ENCODE measurements at regions not wholly inside any gene's neighbourhood (a gene's known extent, or its start where the extent isn't known, plus 50 kb on each side); places are given as distances from the start of the nearest gene placed in this dataset.

- no peak for DNase-seq
Measured at GRCh38 chr2:217048730-217049129, 188.9 kb upstream of the TNP1 start.

DNA sequence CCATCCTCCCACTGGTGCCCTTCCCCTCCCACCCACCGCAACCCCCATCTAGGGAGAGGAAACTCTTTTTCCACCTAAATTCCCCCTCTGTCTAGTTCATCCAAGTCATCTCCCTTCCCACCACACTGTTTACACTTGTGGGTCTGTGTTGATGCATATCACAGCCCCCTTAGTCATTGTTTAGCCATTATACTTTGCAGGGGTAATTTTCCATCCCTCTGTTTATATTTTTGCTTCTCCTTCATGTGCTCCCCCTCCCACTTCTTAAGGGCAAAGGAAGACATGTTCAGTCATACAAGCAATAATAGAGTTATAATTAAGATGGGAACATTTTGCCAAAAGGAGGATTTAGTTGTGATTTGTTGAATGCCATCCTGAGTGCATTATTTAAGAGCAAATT is 187.8 kb upstream of the TNP1 start:
- no peak for DNase-seq

DNA sequence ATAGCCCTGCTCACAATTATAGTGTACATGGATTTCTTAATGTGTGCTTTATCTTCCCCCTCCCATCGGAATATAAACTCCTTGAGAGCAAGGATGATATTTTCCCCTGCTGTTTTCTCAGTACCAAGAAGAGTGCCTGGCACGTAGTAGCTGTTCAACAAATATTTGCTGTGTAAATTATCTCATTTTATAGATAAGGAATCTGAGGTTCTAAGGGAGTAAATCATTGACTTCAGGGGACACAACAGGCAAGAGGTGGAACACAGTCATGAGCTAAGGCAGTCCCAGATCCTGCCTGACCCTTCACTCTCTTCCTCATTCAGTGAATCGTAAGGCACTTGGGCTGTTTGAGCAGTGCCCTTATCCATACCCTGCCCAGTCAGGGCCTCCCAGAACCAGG is 187.3 kb upstream of the TNP1 start:
- no peak for DNase-seq

DNA sequence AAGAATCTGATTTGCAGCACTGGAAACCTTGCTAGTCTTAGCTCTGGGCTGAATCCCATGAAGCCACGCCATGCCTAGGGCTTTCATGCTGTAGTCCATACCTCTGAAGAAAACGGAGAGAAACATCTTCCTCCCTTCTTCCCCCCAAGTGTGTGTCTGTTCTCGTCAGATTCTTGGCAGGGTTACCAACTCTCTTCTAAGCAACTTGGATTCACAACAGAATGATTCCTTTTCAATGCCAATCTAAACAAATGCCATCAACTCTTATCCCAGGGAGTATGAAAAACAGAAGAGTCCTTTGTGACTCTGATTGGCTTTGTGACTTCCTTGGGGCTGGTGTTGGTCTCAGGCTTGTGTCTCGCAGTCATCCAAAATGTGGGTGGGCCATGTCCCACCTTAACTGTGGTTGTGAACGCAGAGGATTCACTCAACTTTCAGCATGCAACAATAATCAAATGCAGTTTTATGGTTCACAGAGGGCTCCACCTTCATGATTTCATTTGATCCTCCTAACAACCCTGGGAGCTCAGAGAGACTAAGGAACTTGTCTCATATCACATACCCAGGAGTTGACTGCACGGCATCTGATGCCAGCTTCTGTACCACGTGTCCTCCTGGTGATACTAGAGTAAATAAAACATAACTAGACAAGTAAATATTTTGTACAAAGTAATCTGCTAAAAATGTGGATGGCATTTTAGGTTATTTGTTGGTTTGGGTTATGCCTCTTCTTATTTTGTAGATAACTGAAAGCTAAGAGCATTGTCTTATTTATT is 186.0 kb upstream of the TNP1 start:
- no peak for DNase-seq

GRCh38 chr2:217040099-217040498 is 180.2 kb upstream of the TNP1 start:
- no peak for DNase-seq

DNA sequence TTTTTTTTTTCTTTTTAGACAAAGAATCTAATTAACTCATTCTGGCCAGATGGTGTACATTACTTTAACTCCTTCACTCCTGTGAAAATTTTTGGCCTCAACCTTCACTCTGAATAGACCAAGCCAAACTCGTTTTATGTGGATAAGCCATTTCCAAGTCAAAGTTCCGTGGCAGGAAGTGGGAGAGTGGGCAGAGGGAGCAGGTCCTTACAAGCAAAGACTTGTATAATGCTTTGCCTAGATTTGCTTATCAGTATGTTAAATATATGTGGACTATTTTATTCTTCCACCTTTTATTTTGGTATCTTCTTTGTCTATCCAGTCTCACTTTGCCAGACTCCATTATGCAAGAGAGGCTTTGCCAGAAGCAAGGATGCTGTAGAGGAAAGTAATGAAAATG is 178.1 kb upstream of the TNP1 start:
- DNase-seq: no peak

GRCh38 chr2:217037353-217037752 is 177.5 kb upstream of the TNP1 start:
- DNase-seq: no peak

DNA sequence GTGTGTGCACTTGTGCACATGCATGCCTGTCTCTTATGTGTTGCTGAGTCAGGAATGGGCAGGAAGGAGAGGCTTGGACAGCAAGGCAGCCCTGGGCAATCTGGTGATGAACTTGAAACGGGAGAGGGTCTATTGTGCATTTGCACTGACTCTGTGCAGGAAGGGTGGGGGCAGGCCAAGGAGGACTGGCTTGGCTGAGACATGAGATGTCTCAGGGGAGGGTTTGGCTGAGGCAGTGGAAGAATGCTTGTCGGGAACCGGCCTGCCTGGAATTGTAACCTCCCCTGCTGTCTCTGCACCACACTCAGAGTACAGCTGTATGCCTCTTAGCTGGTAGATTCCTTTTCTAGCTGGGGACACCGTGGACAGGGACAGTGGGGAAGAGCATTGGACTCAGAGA is 176.1 kb upstream of the TNP1 start:
- DNase-seq: peak; percentile 81

DNA sequence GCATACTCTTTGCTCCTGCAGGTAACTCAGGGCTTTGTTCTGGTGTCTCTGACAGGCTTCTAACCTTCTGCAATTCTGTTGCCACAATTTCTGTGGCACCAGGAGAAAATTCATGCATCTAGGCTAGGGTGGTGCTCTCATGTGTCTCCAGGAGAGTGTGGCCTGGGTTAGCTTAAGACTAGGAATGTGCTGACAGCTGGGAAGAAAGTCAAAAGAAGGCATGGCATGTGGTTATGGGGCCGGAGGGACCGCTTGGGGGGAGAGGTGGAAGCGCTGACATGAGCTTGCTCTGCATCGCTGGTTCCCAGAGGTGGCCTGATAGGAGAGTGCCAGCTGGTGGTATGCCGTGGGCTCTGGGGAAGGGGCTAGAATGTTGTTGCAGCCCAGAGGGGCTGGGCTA is 173.3 kb upstream of the TNP1 start:
- DNase-seq: no peak

GRCh38 chr2:217031445-217031844 is 171.6 kb upstream of the TNP1 start:
- DNase-seq: no peak

GRCh38 chr2:217030081-217030480 is 170.2 kb upstream of the TNP1 start:
- no peak for DNase-seq

GRCh38 chr2:217028128-217028527 is 168.3 kb upstream of the TNP1 start:
- DNase-seq: no peak

DNA sequence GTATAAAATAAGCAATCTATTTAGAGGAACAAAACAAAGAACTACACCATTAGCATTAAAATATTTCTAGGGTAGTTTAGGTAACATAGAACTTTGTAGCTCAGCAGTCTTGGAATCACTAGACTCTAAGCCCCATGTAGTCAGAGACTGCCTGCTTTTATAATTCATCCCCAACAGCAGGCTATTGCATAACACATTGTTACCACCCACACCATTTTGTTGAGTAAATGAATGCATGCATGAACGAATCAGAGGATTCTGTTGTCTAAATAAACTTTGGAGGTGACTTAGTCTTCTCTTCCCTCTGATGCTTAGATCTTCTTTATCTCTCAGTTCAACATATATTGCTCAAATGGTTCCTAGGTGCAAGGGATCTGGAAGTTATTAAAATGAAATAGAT is 167.6 kb upstream of the TNP1 start:
- DNase-seq: no peak

DNA sequence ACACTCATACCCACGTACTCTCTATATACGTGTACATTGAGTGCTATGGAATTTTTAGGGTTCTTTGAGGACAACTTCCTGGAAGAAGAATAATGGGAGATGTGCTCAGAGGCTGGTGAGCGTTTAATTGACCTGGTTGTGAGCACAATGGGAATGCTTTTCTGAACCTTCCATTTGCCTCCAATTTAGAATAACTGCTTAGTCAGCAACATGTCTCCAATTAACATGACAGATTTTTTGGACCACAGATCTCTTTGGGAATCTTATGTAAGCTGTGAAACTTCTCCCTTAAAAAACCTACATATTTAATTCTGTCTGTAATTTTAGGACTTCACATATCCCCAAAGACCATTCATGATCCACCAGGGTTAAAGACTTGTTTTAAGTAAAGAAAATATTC is 166.7 kb upstream of the TNP1 start:
- DNase-seq: no peak

DNA sequence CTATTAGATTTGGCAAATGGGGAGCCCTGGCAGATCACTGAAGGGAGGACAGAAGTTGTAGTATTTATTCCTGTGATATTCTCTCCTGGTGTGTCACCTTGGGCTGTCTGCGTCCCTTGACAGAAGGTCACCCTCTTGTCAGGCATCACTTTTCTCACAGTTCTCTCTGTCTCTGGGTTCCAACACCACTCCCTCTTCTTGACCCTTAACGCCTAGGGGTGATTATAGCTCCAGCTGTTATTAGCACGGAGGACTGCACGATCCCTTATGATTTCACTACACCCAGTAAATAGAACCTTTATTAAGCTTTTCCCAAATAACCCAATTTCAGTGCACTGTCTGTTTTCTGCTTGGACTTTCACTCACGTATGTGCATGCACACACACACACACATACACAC is 166.3 kb upstream of the TNP1 start:
- no peak for DNase-seq

GRCh38 chr2:217023611-217024010 is 163.7 kb upstream of the TNP1 start:
- DNase-seq: no peak

- DNase-seq: no peak
Measured at GRCh38 chr2:217017456-217018252, 157.8 kb upstream of the TNP1 start.

DNA sequence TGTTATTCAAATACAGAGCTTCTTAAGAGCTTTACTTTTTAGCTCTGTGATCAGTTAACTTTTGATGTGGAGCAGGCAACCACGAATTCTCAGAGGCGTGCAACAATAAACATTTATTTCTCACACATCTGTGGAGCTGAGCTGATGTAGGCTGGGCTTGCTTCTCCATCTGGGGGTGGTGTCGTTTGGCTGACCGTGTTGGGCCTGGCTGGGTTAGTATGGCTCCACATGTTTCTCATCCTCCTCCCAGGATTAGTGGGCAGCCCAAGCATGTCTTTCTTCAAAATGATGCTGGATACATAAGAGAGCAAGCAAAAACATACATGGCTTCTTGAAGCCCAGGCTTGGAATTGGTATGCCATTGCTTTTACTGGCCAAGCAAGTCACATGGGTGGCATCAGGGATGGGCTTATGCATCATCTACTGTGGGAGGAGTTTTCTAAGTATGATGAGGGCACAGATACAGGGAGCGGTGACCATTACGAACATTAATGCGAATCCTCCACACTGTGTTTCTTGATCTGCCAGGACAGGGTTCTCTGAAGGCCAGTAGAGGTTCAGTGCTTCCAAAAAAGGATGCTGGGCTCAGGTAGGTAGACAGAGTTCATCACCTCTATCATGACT is 157.0 kb upstream of the TNP1 start:
- peak; percentile 68 for DNase-seq

- DNase-seq: no peak
Measured at GRCh38 chr2:217014328-217015105, 154.7 kb upstream of the TNP1 start.

DNA sequence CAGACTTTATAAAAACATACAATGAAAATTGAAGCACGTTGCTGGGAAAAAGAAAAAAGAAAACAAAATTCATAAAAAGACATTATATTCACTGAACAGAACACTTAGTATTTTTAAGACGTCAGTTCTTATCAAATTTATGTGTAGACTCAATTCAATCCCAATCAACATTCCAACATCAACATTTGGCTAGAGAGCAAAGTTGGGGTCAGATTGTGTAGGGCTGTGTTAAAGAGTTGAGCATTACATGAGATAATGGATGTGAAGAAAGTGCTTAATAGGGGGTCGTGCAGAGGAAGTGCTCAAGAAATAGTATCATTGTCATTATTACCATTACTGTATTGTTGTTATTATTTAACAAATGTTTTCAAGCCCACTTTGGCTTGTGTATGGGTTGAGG is 154.1 kb upstream of the TNP1 start:
- no peak for DNase-seq

- no peak for DNase-seq
Measured at GRCh38 chr2:217011576-217011975, 151.7 kb upstream of the TNP1 start.

DNA sequence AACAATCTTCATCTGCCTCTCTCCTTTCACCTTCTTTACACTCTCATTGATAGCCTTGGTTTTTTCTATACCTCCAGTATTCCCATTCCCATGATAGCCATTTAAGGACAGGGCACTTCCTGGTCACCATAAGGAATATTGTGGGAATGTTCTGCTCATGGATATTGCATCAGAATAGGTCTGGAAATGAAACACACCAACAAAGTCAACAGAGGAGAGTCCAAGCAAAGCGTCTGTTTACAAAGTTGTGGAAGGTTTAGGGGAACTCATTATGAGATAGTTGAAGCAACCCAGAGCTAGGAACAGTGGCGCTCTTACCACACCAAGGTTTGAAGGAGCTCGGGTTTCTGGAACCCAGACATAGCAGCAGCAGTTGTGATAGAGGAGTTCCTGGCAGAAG is 150.3 kb upstream of the TNP1 start:
- no peak for DNase-seq

- peak; percentile 78 for DNase-seq
Measured at GRCh38 chr2:217008794-217009193, 148.9 kb upstream of the TNP1 start.
